Activated CD4-positive, alpha-beta T cell treated with anti-CD3 and anti-CD28 coated beads, Interleukin-2, Interleukin-6, amounts not matched to agents 100 ng/mL and 50 ng/mL, durations not matched to agents 16 hours and 8 hours (primary cell): ENCODE measurements at regions not wholly inside any gene's neighbourhood (a gene's known extent, or its start where the extent isn't known, plus 50 kb on each side); places are given as distances from the start of the nearest gene placed in this dataset.

ENCODE experiments used
- DNase-seq: peaks from one replicate; pipeline ENCODE4 v3.0.0-alpha.2; 2020

DNA sequence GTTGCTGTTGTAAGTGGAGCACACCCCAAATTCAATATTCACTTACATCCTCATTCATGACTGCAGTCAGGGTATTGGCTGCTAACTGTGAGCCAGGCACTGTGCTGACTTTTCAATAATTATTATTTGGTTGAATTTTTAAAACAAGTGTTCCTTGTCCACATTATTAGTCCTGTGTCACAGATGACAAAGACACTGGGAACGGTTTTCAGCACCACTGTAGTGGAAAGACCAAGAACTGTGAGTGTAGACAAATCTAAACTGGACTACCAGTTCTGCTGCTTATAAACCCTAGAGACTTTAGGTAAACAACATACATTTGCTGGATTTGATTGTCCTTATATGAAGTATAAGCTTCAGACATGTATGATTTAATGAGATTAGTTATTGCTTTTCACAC is 197.7 kb upstream of the ROBO2 start:
- DNase-seq, result no peak

GRCh38 chr3:76855451-76855850 is 184.4 kb upstream of the ROBO2 start:
- DNase-seq, result no peak

DNA sequence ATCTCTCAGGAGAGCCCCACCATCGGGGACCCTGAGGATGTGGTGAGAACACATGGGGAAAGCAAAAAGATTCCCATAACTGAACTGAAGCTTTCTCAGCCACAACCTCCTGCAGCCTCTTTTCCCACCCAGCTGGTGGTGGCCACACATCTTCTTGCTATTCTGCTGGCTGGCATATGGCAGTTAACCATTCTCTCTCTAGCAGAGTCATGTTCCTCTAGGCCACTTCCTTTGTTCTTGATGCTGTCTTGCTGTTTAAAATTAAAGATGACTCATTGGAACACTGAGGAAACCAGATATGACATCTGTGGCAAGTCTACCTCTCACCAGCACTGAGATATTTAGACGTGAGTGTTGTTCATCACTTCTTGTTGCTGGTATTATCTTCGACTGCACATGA is 180.3 kb upstream of the ROBO2 start:
- no peak for DNase-seq

- no peak for DNase-seq
Observed at GRCh38 chr3:76864355-76864754, 175.5 kb upstream of the ROBO2 start.

- DNase-seq, result no peak
Observed at GRCh38 chr3:76866729-76867408, 173.0 kb upstream of the ROBO2 start.

- DNase-seq, result no peak
Observed at GRCh38 chr3:76869726-76870384, 170.0 kb upstream of the ROBO2 start.

DNA sequence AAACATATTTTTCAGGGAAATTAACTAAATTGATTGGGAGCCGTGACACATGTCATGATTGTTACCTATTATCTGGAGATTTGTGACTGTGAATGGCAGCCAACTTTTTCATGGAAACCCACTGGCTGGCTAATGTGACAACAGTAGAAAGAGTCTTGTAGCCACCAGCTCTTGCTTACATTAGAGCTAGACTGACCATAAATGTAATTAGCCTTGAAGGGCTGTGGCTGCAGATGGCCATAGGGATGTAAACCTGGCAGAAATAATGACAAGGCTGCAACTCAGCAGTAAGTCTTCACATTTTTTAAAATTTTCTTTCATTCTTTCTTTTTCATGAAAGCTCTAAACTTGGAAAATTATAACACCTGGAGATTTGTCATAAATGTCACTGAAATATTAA is 168.2 kb upstream of the ROBO2 start:
- DNase-seq, result no peak

GRCh38 chr3:76872999-76873398 is 166.9 kb upstream of the ROBO2 start:
- DNase-seq, result no peak

GRCh38 chr3:76873532-76874242 is 166.2 kb upstream of the ROBO2 start:
- DNase-seq, result no peak

GRCh38 chr3:76879959-76880358 is 159.9 kb upstream of the ROBO2 start:
- no peak for DNase-seq

GRCh38 chr3:76886761-76887500 is 153.0 kb upstream of the ROBO2 start:
- no peak for DNase-seq

GRCh38 chr3:76888856-76889255 is 151.0 kb upstream of the ROBO2 start:
- no peak for DNase-seq

DNA sequence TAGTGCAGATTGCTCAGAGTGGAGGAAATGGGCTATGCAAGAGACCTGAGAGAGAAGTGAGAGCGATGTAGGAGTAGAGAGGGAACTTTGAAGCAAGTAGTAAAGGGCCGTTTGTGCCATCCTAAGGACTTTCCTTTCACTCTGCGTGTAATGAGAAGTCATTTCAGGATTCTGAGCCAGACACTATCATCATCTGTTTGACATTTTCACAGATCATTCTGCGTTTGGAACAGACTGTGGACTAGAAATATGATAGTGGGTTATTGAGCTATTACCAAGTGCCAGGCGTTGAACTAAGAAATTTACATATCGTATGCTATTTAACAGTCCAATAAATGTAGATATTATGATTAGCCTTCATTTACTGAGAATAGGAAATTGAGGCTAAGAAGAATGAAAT is 150.0 kb upstream of the ROBO2 start:
- no peak for DNase-seq

- DNase-seq, result no peak
Observed at GRCh38 chr3:76897076-76897475, 142.8 kb upstream of the ROBO2 start.

GRCh38 chr3:76900596-76900995 is 139.3 kb upstream of the ROBO2 start:
- DNase-seq, result no peak

GRCh38 chr3:76908156-76908555 is 131.7 kb upstream of the ROBO2 start:
- DNase-seq, result no peak

DNA sequence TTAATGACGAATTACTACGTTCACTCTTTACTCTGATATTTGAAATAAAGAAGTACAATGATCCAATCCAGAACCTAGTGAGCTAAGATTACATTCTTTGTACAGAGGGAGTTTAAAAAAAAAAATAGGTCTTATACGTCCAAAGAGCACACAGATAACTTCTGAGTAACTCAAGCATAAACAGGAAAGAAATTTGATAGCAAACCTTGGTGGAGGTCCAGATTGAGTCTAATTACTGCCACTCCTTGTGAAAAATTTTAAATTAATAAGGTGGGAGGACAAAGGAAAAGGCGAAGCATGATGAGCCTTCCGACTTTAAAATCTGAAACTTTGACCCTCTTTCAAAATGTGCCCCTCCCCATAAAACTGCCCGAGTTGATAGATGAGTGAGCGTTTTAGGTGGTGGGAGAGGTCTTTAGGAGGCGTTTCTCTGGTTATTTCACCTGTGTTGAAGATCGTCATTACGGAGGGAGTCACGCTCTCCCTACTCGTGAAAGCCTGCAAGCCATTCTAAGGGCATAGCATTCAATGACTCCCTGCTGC is 127.0 kb upstream of the ROBO2 start:
- no peak for DNase-seq

DNA sequence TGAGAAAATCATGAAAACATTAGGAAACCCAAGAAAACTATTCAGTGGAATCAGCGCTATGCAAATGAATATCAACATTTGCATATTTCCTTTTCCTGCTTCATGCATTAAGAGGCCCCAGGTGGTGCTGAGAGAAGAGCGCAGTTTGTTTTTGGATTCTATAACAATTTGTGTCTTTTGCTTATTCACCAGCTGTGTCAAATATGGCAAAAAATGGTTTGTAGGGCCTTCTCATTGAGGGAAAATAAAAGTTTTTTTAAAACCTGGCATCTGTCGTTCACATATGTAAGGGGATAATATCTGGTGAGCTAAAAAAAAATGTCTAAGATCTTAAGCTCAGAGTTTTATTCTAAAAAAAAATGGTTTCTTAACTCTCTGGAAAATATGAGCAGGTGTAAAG is 122.5 kb upstream of the ROBO2 start:
- no peak for DNase-seq

DNA sequence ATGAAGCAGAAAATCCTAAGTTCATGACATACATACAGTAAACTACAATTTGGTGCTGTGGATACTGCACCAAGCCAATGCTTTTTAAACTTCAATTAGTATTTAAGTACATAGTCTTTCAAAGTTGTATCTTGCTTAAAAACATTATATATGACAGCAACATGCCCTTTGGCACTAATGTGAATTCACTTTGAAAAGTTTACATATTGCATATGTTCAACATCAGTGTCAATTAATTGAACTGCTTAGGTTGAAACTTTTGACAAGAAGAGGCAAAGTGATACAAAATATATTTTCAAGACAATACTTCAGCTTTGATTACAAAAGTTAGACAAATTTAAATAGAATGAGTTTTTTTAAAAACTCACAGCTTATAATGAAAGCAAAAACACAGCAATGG is 119.4 kb upstream of the ROBO2 start:
- no peak for DNase-seq

DNA sequence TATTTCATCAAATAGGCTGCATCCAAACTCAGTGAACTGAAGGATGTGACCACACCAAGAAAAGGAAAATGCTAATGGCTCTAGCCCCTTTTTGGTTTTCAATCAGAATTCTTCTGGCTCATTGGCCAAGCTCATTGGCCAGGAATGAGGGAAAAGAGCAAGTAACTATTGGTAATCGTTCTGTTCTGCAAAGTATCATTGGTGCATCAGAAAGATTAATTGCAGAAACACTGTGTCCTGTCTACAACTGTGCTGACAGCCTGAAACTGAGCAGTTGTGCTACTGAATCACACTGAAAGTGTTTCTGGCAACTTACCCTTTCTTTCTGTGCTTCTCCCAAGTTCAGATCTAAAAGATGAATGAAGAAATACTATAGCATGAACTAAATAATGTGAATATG is 116.4 kb upstream of the ROBO2 start:
- DNase-seq, result no peak

GRCh38 chr3:76930712-76931111 is 109.2 kb upstream of the ROBO2 start:
- DNase-seq, result no peak

DNA sequence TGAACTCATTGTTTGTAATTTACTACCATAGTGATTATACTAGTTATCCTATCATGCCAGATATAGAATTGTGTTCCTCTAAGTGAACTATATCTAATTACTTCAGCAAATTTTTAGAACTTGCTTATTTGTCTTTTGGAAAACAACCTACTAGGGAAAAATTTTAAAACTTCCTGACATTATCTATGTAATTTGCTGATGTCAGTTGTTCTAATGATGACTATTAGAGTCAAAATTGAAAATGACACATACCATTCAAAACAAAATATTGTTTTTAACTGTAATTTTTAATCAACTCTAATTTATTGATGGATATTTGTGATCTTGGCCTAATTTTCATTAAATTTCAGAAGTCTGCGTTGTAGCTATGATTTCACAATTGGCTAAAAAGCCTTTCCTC is 106.7 kb upstream of the ROBO2 start:
- no peak for DNase-seq

DNA sequence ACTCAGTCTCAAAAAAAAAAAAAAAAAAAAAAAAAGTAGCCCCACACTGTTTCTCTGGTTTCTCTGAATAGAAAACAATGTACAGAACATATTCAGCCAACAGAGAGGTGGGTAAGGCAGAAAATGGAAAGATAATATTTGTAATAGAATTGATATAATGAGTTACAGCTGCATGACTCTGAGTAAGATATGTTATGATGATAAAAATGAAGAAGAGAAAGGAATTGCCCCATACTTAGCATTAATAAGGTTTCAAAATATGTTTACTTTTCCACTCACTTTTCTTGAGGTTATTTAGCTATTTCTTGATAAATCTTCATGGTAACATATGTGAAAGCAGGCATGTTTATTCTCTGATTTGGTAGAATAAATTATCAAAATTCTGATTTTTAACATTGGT is 100.9 kb upstream of the ROBO2 start:
- no peak for DNase-seq
